ENCODE measurements at regions not wholly inside any gene's neighbourhood (a gene's known extent, or its start where the extent isn't known, plus 50 kb on each side); places are given as distances from the start of the nearest gene placed in this dataset.
"Not testable (repeated sequence)": the region's sequence is repeated elsewhere in the genome, so short reads cannot be mapped to it uniquely, and the experiment has no call there.

- DNase-seq (ENCODE audit: low read depth, low spot score): no peak
- no peak overlapping the region for H3K4me3 ChIP-seq (ENCODE audit: low read length)
These were observed 70.4 kb downstream of the GGTLC2 start for GRCh38 chr22:22714600-22715335.

DNA sequence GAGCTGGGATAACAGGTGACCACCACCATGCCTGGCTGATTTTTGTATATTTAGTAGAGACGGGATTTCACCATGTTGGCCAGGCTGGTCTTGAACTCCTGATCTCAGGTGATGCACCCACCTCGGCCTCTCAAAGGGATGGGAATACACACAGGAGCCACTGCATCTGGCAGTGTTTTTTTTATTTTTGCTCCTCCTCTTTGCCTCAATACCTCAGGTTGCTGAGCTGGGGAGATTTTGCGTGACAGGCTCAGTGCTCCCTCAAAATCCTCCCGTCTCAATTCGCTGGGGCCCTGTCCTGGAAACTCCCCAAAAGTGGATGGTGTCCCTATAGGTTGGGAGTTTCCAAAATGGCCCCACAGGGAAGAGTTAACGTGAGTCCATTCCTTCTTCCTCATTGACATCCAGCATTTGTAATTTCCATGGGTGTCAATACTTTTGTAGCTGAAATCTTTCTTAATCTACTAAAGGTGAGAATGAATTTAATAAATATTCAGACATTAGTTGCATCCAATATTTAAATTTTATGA is 71.8 kb downstream of the GGTLC2 start:
- no peak overlapping the region for H3K4me3 ChIP-seq (ENCODE audit: low read length)
- DNase-seq (ENCODE audit: low read depth, low spot score): no peak

- DNase-seq (ENCODE audit: low read depth, low spot score): no peak
- H3K4me3 ChIP-seq (ENCODE audit: low read length): no peak overlapping the region
These were observed 73.2 kb downstream of the GGTLC2 start for GRCh38 chr22:22717664-22718063.

GRCh38 chr22:22720201-22720723 is 75.8 kb downstream of the GGTLC2 start:
- H3K4me3 ChIP-seq (ENCODE audit: low read length): no peak overlapping the region
- DNase-seq (ENCODE audit: low read depth, low spot score): peak; percentile 76

DNA sequence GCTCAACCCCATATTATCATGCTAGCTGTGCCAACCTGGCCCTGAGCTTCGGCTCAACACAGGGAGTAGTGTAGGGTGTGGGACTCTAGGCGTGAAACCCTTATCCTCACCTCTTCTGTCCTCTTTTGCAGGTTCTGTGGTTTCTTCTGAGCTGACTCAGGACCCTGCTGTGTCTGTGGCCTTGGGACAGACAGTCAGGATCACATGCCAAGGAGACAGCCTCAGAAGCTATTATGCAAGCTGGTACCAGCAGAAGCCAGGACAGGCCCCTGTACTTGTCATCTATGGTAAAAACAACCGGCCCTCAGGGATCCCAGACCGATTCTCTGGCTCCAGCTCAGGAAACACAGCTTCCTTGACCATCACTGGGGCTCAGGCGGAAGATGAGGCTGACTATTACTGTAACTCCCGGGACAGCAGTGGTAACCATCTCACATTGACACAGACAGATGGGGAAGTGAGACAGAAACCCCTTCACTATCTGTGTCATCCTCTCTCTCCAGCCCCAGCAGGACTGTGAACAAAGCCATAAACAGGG is 76.4 kb downstream of the GGTLC2 start:
- DNase-seq (ENCODE audit: low read depth, low spot score): no peak
- H3K4me3 ChIP-seq (ENCODE audit: low read length): no peak overlapping the region

DNA sequence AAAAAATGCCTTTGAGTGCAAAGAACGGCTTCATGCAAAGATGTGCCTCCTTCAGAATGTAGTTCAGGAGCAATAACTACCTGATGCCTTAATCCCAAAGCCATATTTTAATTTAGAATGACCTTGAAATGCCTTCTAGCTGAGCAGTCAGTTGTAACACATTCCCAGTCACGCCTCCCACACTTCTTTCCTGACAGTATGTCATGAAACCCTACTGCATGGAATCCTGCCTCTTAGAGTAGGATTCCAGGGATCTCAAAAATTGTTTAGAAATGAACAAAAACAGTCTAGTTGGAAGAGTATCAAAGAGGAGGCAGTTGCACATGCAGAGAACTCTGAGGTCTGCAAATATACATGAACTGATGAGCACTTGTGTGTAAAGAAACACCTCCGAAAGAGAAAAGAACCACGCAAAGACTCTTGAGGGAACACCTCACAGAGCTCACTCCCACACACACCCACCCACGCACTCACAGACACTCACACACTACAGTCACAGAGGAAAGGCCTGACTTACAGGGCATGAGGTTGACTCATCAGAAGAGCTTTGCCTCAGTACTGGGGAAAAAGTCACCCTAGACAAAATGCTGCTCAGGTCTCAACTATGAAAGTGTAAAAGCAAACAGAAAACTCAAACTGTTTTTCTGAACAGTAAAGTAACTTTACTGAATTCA is 77.4 kb downstream of the GGTLC2 start:
- H3K4me3 ChIP-seq (ENCODE audit: low read length): no peak overlapping the region
- DNase-seq (ENCODE audit: low read depth, low spot score): no peak

GRCh38 chr22:22728382-22728781 is 84.0 kb downstream of the GGTLC2 start:
- H3K4me3 ChIP-seq (ENCODE audit: low read length): no peak overlapping the region
- DNase-seq (ENCODE audit: low read depth, low spot score): no peak

DNA sequence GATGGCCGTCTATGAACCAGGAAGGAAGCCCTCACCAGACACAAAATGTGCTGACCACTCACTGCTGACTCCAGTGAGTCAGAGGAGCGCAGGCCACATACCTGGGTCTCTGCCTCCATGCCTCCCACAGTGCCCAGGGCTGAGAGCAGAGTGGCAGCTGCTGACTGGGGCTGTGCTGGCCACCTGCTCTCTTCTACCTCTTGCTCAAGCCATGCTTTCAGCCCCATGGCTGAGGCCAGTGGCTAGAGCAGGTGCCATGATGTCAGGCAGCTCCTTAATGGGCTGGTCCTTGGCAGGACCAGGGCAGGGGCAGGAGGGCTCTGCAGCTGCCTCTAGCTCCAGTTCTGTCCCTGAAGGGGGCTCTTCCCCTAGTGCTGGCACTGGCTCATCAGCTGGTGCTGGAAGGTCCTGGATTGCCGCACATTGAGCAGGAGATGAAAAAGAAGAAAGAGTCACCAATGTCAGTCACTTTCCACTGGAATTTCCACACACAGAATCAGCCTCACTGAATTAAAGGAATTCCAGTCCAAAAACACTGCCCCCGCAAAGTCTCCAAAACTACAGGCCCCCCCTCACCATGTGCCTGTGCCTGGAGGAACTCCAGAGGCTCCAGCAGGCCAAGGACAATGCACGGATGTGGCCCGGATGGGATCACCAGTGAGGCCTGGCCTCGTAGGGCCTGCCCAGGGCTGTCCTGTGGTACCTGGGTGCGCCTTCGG is 86.4 kb downstream of the GGTLC2 start:
- no peak overlapping the region for H3K4me3 ChIP-seq (ENCODE audit: low read length)
- no peak for DNase-seq (ENCODE audit: low read depth, low spot score)

- DNase-seq (ENCODE audit: low read depth, low spot score): no peak
- H3K4me3 ChIP-seq (ENCODE audit: low read length): no peak overlapping the region
These were observed 86.9 kb downstream of the GGTLC2 start for GRCh38 chr22:22731374-22731676.

- H3K4me3 ChIP-seq (ENCODE audit: low read length); DNase-seq (ENCODE audit: low read depth, low spot score): not testable (repeated sequence)
These were observed 88.6 kb downstream of the GGTLC2 start for GRCh38 chr22:22733006-22733405.

DNA sequence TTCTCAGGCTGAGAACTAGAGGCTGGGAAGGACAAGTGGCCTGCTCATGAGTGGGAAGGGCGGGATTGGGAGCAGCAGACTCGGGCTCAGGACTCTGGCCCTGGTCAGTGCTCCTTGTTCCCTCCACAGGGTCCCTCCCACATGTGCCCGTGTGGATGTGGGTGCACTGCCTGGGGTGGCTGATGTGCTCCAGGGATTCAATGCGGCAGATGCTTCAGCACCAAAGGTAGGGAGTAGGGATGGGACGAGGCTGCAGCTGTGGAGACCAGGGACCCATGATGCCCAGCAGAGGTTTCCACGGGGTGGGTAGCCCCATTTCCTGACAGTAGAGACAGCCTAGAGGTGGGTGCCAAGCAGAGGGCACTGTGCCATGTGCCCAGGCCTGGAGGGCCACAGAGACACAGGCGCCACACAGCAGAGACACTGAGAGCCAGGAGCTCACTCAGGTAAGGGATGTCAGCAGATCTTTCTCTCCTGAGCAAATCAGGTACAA is 89.5 kb downstream of the GGTLC2 start:
- no peak overlapping the region for H3K4me3 ChIP-seq (ENCODE audit: low read length)
- DNase-seq (ENCODE audit: low read depth, low spot score): no peak

- DNase-seq (ENCODE audit: low read depth, low spot score); H3K4me3 ChIP-seq (ENCODE audit: low read length): not testable (repeated sequence)
These were observed 90.2 kb downstream of the GGTLC2 start for GRCh38 chr22:22734395-22735272.

DNA sequence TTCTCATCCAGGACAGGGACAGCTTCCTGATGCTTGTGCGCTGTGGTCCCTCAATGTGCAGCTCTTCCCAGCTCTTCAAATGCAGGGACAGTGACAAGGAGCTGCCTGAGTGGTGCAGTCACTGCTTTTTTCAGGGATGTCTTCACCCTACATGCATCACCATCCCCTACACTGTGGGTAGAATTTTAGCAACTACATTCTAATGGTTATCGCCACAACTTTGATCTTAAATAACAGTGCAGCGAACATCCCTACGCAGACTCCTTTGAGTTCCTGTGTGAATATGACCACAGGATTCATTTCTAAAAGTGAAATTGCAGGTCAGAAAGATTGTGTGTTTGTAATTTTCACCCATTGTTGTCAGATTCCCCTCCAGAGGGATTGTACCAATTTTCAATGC is 90.9 kb downstream of the GGTLC2 start:
- not testable (repeated sequence) for DNase-seq (ENCODE audit: low read depth, low spot score); H3K4me3 ChIP-seq (ENCODE audit: low read length)

- no peak overlapping the region for H3K4me3 ChIP-seq (ENCODE audit: low read length)
These were observed 91.5 kb downstream of the GGTLC2 start for GRCh38 chr22:22735695-22736611.

DNA sequence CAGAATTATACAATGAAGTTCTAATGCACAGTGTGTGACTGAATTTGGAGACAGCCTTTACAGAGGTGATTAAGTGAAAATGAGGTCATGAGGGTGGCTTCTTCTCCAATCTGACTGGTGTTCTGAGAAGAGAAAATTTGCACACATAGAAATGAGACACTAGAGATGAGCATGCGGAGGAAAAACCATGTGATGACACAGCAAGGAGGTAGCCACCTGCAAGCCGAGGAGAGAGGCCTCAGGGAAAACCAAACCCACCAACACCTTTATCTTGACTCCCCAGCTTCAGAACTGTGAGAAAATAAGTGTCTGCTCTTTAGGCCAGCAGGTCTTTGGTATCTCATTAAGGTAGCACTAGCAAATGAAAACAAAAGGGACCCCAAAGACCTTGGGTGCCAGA is 93.2 kb downstream of the GGTLC2 start:
- no peak for DNase-seq (ENCODE audit: low read depth, low spot score)
- H3K4me3 ChIP-seq (ENCODE audit: low read length): no peak overlapping the region

More at GRCh38 chr22:22735695-22736611, 91.5 kb downstream of the GGTLC2 start:
- no peak for DNase-seq (ENCODE audit: low read depth, low spot score)

DNA sequence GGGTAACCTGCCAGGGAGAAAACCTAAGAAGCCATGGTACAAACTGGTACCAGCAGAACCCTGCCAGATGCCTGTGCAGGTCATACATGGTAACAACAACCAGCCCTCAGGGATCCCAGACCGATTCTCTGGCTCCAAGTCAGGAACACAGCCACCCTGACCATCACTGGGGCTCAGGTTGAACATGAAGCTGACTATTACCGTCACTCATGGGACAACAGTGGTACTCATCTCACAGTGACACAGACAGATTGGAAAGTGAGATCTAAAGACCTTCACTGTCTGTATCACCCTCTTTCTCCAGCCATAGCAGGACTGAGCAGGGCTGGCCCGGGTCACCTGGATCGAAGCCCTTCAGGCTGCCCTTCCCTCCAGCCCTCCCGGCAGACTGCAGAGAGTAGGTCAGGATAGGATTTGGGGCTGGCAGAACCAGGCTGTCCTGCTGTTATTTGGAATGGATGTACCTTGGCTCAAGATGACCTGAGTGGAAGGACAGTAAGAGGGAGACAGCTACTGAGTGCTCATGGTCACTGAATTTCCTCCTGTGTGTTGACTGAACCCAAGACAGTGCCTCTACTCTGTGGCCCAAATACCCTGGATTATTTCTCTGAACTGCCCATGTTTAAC is 94.7 kb downstream of the GGTLC2 start:
- no peak overlapping the region for H3K4me3 ChIP-seq (ENCODE audit: low read length)
- no peak for DNase-seq (ENCODE audit: low read depth, low spot score)
